H1 (cell line): ENCODE measurements at regions not wholly inside any gene's neighbourhood (a gene's known extent, or its start where the extent isn't known, plus 50 kb on each side); places are given as distances from the start of the nearest gene placed in this dataset.

Source experiments
- CTCF ChIP-seq, 3 experiments: IDR thresholded peaks; 1 replicate in 2 of 3; 2 replicates in 1 of 3; pipeline versions ENCODE4 v1.5.1 to v1.6.1; 2011; ENCODE audit warnings: low read length in 3 of 3, mild to moderate bottlenecking in 3 of 3, inconsistent platforms in 2 of 3, low read depth in 1 of 3, moderate library complexity in 1 of 3; ENCODE audit not compliant: insufficient read depth in 1 of 3; ENCODE audit errors: control extremely low read depth in 1 of 3
- EP300 ChIP-seq, 2 experiments: IDR thresholded peaks; 1 replicate in 1 of 2; 2 replicates in 1 of 2; pipeline ENCODE4 v1.6.1; 2011 to 2012; ENCODE audit warnings: low read depth in 2 of 2, low read length in 2 of 2, mild to moderate bottlenecking in 2 of 2, borderline replicate concordance in 1 of 2, inconsistent platforms in 1 of 2, moderate library complexity in 1 of 2
- KDM5A ChIP-seq: fragments of 200-600 bp; IDR thresholded peaks from 2 replicates; pipeline ENCODE4 v1.7.1; 2012; ENCODE audit warnings: mild to moderate bottlenecking, low read length, inconsistent platforms, mixed read lengths
- POLR2AphosphoS5 ChIP-seq: IDR thresholded peaks from 2 replicates; pipeline ENCODE4 v1.6.1; 2011; ENCODE audit warnings: low read depth, low read length
- RAD21 ChIP-seq, 2 experiments: IDR thresholded peaks in 1 of 2; conservative IDR thresholded peaks in 1 of 2; 2 replicates each; pipeline ENCODE4 v1.6.1; 2011; ENCODE audit warnings: low read depth in 2 of 2, low read length in 2 of 2, improper control_type of control experiment in 1 of 2, inconsistent platforms in 1 of 2, mild to moderate bottlenecking in 1 of 2, moderate library complexity in 1 of 2
- ZNF274 ChIP-seq: IDR thresholded peaks from 2 replicates; pipeline ENCODE4 v1.7.0; 2012; ENCODE audit warnings: low read length, borderline replicate concordance; ENCODE audit errors: extremely low read depth

GRCh38 chrX:45517090-45517973 is 316.7 kb upstream of the DIPK2B start:
- TF ChIP-seq EP300 (IDR thresholded peaks at IDR 0.05; ENCODE audit: borderline replicate concordance in 1 of 2, low read depth in 2 of 2, low read length in 2 of 2), result no peak
- no peak for TF ChIP-seq ZNF274
- TF ChIP-seq RAD21 (IDR thresholded peaks at IDR 0.05 in 1 of 2, conservative IDR thresholded peaks at IDR 0.05 in 1 of 2; ENCODE audit: low read depth in 2 of 2, low read length in 2 of 2), result no peak
- TF ChIP-seq CTCF (IDR thresholded peaks at IDR 0.05; ENCODE audit: control extremely low read depth in 1 of 3, insufficient read depth in 1 of 3, low read depth in 1 of 3, low read length in 3 of 3), result no peak
- no peak for TF ChIP-seq KDM5A
- no peak for TF ChIP-seq POLR2AphosphoS5
